ENCODE measurements at regions not wholly inside any gene's neighbourhood (a gene's known extent, or its start where the extent isn't known, plus 50 kb on each side); places are given as distances from the start of the nearest gene placed in this dataset.
A peak's percentile ranks its signal among the peaks of the same experiment; 100 is the strongest.
"Not testable (repeated sequence)": the region's sequence is repeated elsewhere in the genome, so short reads cannot be mapped to it uniquely, and the experiment has no call there.

GRCh38 chr5:42944989-42945388 lies 95.1 kb downstream of the ANXA2R start:
- WGBS, 2 donors: 91 to 96% methylated on average over 5 of the region's 5 CpGs
- DNase-seq: no peak
- TF ChIP-seq POLR2AphosphoS5 (IDR thresholded peaks at IDR 0.05): no peak
- no peak for TF ChIP-seq POLR2A (IDR thresholded peaks at IDR 0.05)
- no peak for TF ChIP-seq EP300 (IDR thresholded peaks at IDR 0.05)
- Histone ChIP-seq H3K27ac (no peak overlapping the region), H3K4me3 (no peak overlapping the region), H3K36me3 (no peaks in the 10 kb centered on the region), H3K4me1 (peaks cover 0 to 17% (median 13%) of the 10 kb centered on the region in 4 donors), H3K9me3 (no peaks in the 10 kb centered on the region), H3K27me3 (peaks cover 15 to 92% (median 78%) of the 10 kb centered on the region in 3 donors)
- intact Hi-C loops (cut with DNase I): no loop called here

- H3K27me3 ChIP-seq: peaks cover 8 to 92% (median 71%) of the 10 kb centered on the region in 3 donors
- peak overlapping the region in 1 of 4 donors; percentile 6 for H3K4me3 ChIP-seq
- H3K27ac ChIP-seq: no peak overlapping the region
- no peak for TF ChIP-seq POLR2A (IDR thresholded peaks at IDR 0.05)
- TF ChIP-seq EP300 (IDR thresholded peaks at IDR 0.05): no peak
- TF ChIP-seq POLR2AphosphoS5 (IDR thresholded peaks at IDR 0.05): no peak
- TF ChIP-seq CTCF (IDR thresholded peaks at IDR 0.05): no peak
- intact Hi-C loops (cut with DNase I): no loop called here
- DNase-seq: no peak
- no peaks in the 10 kb centered on the region for H3K9me3 ChIP-seq
- WGBS, 2 donors: 32 to 37% methylated on average over 39 of the region's 39 CpGs
- H3K36me3 ChIP-seq: no peaks in the 10 kb centered on the region
- H3K4me1 ChIP-seq: peaks cover 0 to 10% (median 8%) of the 10 kb centered on the region in 4 donors
These were observed 96.0 kb downstream of the ANXA2R start for GRCh38 chr5:42943931-42944631.

GRCh38 chr5:42940853-42941252 lies 99.3 kb downstream of the ANXA2R start:
- Histone ChIP-seq H3K27me3 (peaks cover 0 to 72% (median 41%) of the 10 kb centered on the region in 3 donors), H3K4me3 (no peak overlapping the region), H3K36me3 (no peaks in the 10 kb centered on the region), H3K9me3 (no peaks in the 10 kb centered on the region), H3K27ac (no peak overlapping the region), H3K4me1 (peaks cover 0 to 10% (median 8%) of the 10 kb centered on the region in 4 donors)
- DNase-seq: no peak
- intact Hi-C loops (cut with DNase I): no loop called here
- TF ChIP-seq POLR2AphosphoS5 (IDR thresholded peaks at IDR 0.05): no peak
- no peak for TF ChIP-seq POLR2A (IDR thresholded peaks at IDR 0.05)
- TF ChIP-seq CTCF (IDR thresholded peaks at IDR 0.05): no peak
- no peak for TF ChIP-seq EP300 (IDR thresholded peaks at IDR 0.05)

- H3K4me3 ChIP-seq; H3K27me3 ChIP-seq; intact Hi-C loops (cut with DNase I); H3K9me3 ChIP-seq; H3K36me3 ChIP-seq; H3K4me1 ChIP-seq; DNase-seq; H3K27ac ChIP-seq: not testable (repeated sequence)
- 75 to 92% methylated on average over 8 of the region's 8 CpGs for WGBS, 2 donors
These were observed 108.1 kb downstream of the ANXA2R start for GRCh38 chr5:42932011-42932410.

GRCh38 chr5:42931451-42931850 lies 108.7 kb downstream of the ANXA2R start:
- H3K36me3 ChIP-seq; H3K4me1 ChIP-seq; DNase-seq; H3K27ac ChIP-seq; H3K9me3 ChIP-seq; H3K27me3 ChIP-seq; intact Hi-C loops (cut with DNase I); H3K4me3 ChIP-seq: not testable (repeated sequence)
- WGBS, 2 donors: 94 to 95% methylated on average over 9 of the region's 9 CpGs

GRCh38 chr5:42930934-42931333 lies 109.2 kb downstream of the ANXA2R start:
- no peaks in the 10 kb centered on the region for H3K4me1 ChIP-seq
- TF ChIP-seq POLR2A (IDR thresholded peaks at IDR 0.05): no peak
- no peak for TF ChIP-seq CTCF (IDR thresholded peaks at IDR 0.05)
- no peak for TF ChIP-seq POLR2AphosphoS5 (IDR thresholded peaks at IDR 0.05)
- TF ChIP-seq EP300 (IDR thresholded peaks at IDR 0.05): no peak
- WGBS, 2 donors: 93% methylated on average over 1 of the region's 1 CpG

More at GRCh38 chr5:42930934-42931333, 109.2 kb downstream of the ANXA2R start:
- no peak for DNase-seq
- intact Hi-C loops (cut with DNase I): no loop called here
- Histone ChIP-seq H3K36me3 (no peaks in the 10 kb centered on the region), H3K27me3 (peaks cover 0 to 8% (median 0%) of the 10 kb centered on the region in 3 donors), H3K27ac (no peak overlapping the region), H3K9me3 (peaks cover 0 to 4% (median 0%) of the 10 kb centered on the region in 4 donors), H3K4me3 (no peak overlapping the region)
